Activated CD4-positive, alpha-beta T cell treated with anti-CD3 and anti-CD28 coated beads, Interleukin-2, amount 10 ng/mL, durations not matched to agents 7 days and 5 days (primary cell): ENCODE measurements at regions not wholly inside any gene's neighbourhood (a gene's known extent, or its start where the extent isn't known, plus 50 kb on each side); places are given as distances from the start of the nearest gene placed in this dataset.

ENCODE experiments used
- CTCF ChIA-PET: fragments of 350-600 bp; sonication (Branson Sonifier 250); formaldehyde crosslinking; loops from one replicate; lab custom pipeline; 2021; ENCODE audit warnings: antibody characterized with exemption; lab: Charles Lee
- POLR2A ChIA-PET: fragments of 350-600 bp; sonication (Branson Sonifier 250); formaldehyde crosslinking; loops from one replicate; lab custom pipeline; 2021; ENCODE audit warnings: antibody characterized with exemption; lab: Charles Lee
- DNase-seq: peaks from one replicate; pipeline ENCODE4 v3.0.0-alpha.2; 2020
- H3K27ac Mint-ChIP-seq: one replicate; pipeline ENCODE4 v1.8.0; 2021; ENCODE audit warnings: mild to moderate bottlenecking, moderate library complexity, mixed read lengths
- H3K27me3 Mint-ChIP-seq: one replicate; pipeline ENCODE4 v1.8.0; 2021; ENCODE audit warnings: mixed read lengths
- H3K36me3 Mint-ChIP-seq: one replicate; pipeline ENCODE4 v1.8.0; 2021; ENCODE audit warnings: low read depth, mixed read lengths
- H3K4me1 Mint-ChIP-seq: one replicate; pipeline ENCODE4 v1.8.0; 2021; ENCODE audit warnings: mixed read lengths
- H3K4me3 Mint-ChIP-seq: one replicate; pipeline ENCODE4 v1.8.0; 2021; ENCODE audit warnings: mild to moderate bottlenecking, moderate library complexity, mixed read lengths
- H3K9me3 Mint-ChIP-seq: one replicate; pipeline ENCODE4 v1.8.0; 2021; ENCODE audit warnings: mixed read lengths

DNA sequence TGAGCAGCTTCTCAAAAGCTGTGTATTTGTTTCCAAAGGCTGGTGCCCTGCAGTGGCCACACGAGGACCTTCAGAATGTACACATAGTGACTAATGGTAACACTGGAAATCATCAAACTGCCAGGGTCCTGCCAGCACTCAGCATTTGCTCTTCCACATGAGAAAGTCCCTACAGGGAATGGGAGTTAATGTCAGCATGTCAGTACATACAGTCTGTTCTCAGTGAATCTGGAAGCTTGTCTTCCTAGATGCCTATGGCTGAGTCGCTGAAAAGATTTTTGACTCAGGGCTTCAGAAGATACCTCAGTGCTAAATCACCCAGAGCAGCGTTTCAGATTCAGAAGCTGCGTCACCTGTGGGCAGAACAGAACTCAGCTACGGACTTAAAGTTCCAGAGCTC lies 108.2 kb downstream of the CDC7 start:
- Mint-ChIP-seq H3K36me3 (no peaks in the 10 kb centered on the region), H3K9me3 (peaks cover 3% of the 10 kb centered on the region), H3K4me3 (no peak overlapping the region), H3K27me3 (no peaks in the 10 kb centered on the region), H3K4me1 (peaks cover 3% of the 10 kb centered on the region), H3K27ac (no peak overlapping the region)
- DNase-seq = no peak
- CTCF ChIA-PET = interaction anchor here (1.1 kb wide), 1 partner anchor 14 kb away, joined by 3 read pairs; no protein-coding TSS in a partner anchor
- POLR2A ChIA-PET = no interaction called here

- Mint-ChIP-seq H3K27me3 (no peaks in the 10 kb centered on the region), H3K4me1 (peaks cover 3% of the 10 kb centered on the region), H3K4me3 (no peak overlapping the region), H3K27ac (no peak overlapping the region), H3K36me3 (no peaks in the 10 kb centered on the region), H3K9me3 (peaks cover 3% of the 10 kb centered on the region)
- DNase-seq = no peak
- ChIA-PET POLR2A (no interaction called here), CTCF (interaction anchor here (1.1 kb wide), 1 partner anchor 15 kb away, joined by 3 read pairs; no protein-coding TSS in a partner anchor)
Measured at GRCh38 chr1:91609551-91609950, 108.9 kb downstream of the CDC7 start.

- H3K9me3 Mint-ChIP-seq = peaks cover 3% of the 10 kb centered on the region
Measured at GRCh38 chr1:91610102-91610501, 109.5 kb downstream of the CDC7 start.

GRCh38 chr1:91610789-91611188 lies 110.1 kb downstream of the CDC7 start:
- Mint-ChIP-seq H3K9me3 (peaks cover 3% of the 10 kb centered on the region), H3K27me3 (no peaks in the 10 kb centered on the region), H3K4me1 (peaks cover 3% of the 10 kb centered on the region), H3K27ac (no peak overlapping the region), H3K4me3 (no peak overlapping the region), H3K36me3 (no peaks in the 10 kb centered on the region)
- CTCF ChIA-PET = interaction anchor here (0.5 to 1.1 kb wide), 2 partner anchors 16 to 157 kb away, joined by 3 to 4 read pairs; no protein-coding TSS in a partner anchor
- POLR2A ChIA-PET = no interaction called here
- no peak for DNase-seq

More at GRCh38 chr1:91610102-91610501, 109.5 kb downstream of the CDC7 start:
- ChIA-PET POLR2A (no interaction called here), CTCF (interaction anchor here (0.5 to 1.1 kb wide), 3 partner anchors 15 to 158 kb away, joined by 3 to 4 read pairs (median 3); no protein-coding TSS in a partner anchor)
- H3K27me3 Mint-ChIP-seq = no peaks in the 10 kb centered on the region
- no peak for DNase-seq
- H3K36me3 Mint-ChIP-seq = no peaks in the 10 kb centered on the region
- peaks cover 3% of the 10 kb centered on the region for H3K4me1 Mint-ChIP-seq
- no peak overlapping the region for H3K27ac Mint-ChIP-seq
- H3K4me3 Mint-ChIP-seq = no peak overlapping the region

GRCh38 chr1:91611483-91611917 lies 110.8 kb downstream of the CDC7 start:
- peaks cover 3% of the 10 kb centered on the region for H3K4me1 Mint-ChIP-seq
- no peak for DNase-seq
- H3K27ac Mint-ChIP-seq = no peak overlapping the region
- H3K9me3 Mint-ChIP-seq = peaks cover 3% of the 10 kb centered on the region
- H3K36me3 Mint-ChIP-seq = no peaks in the 10 kb centered on the region
- H3K4me3 Mint-ChIP-seq = no peak overlapping the region
- ChIA-PET POLR2A (no interaction called here), CTCF (interaction anchor here (1.1 kb wide), 1 partner anchor 17 kb away, joined by 3 read pairs; no protein-coding TSS in a partner anchor)
- H3K27me3 Mint-ChIP-seq = no peaks in the 10 kb centered on the region

DNA sequence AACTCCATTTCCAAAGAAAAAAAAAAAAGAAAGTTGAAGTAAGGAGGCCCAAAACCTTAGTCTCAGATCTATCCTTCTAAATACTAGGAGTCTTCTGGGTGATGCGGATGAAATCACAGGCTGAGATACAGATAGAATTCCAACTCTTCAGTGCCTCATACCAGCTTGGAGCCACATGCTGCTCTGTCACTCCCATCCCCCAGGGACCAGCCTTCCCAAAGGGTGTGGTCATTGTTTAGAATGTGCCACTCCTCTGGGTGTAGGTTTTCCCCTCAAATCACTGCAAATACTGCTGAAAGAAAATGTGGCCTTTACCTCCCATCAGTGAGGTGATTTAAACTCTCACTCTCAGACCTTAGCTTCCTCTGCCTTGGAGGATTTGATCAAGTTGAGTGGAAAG lies 112.9 kb downstream of the CDC7 start:
- POLR2A ChIA-PET = no interaction called here
- H3K4me3 Mint-ChIP-seq = no peak overlapping the region
- peaks cover 6% of the 10 kb centered on the region for H3K9me3 Mint-ChIP-seq
- H3K4me1 Mint-ChIP-seq = peaks cover 3% of the 10 kb centered on the region
- CTCF ChIA-PET = no interaction called here
- DNase-seq = no peak
- peaks cover 6% of the 10 kb centered on the region for H3K27me3 Mint-ChIP-seq
- H3K36me3 Mint-ChIP-seq = peaks cover 2% of the 10 kb centered on the region
- H3K27ac Mint-ChIP-seq = no peak overlapping the region

DNA sequence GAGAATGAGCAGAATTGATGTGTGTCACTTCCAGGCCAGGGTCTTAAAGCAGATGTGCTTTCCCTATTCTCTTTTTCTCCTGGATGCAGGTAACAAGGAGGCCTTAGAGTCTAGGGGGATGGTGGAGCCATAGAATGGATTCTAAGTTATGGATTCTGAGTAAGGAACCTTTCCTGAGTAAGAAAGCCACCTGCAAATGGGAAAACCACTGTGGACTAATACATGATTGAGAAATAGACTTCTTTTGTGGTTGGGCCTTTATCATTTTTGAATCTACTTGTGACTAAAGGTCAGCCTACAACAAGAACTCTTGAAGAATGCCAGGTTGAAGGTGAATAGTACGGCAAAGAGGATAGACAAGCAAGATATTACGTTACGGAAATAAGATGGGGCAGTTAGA lies 116.1 kb downstream of the CDC7 start:
- CTCF ChIA-PET = interaction anchor here (1.1 kb wide), 1 partner anchor 12 kb away, joined by 3 read pairs; no protein-coding TSS in a partner anchor
- H3K4me3 Mint-ChIP-seq = no peak overlapping the region
- no peak for DNase-seq

DNA sequence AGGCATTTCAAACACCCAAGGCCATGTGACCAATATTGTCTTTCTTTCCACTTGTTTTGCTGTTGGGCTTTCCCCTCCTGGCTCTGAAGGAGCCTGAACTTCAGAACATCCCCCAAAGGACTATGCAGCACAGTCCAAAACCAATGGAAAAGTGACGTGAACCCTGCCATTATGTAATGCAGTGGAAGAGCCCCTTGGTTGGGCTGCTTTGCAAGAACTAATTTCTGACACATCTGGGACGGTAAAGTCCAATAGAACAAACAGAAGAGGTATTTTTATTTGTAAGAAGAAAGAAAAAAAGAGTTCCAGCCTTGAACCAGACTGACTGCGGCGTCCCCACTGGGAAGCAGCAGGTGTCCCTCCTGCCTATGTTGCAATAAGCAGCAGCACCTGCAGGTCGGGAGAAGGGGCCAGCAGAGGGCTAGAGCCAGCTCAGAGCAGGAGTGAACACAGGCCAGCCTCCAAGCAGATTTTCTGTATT lies 116.7 kb downstream of the CDC7 start:
- no peak for DNase-seq
- H3K27ac Mint-ChIP-seq = no peak overlapping the region

More for the DNA sequence above, 116.1 kb downstream of the CDC7 start:
- Mint-ChIP-seq H3K9me3 (peaks cover 6% of the 10 kb centered on the region), H3K36me3 (peaks cover 2% of the 10 kb centered on the region), H3K4me1 (peaks cover 3% of the 10 kb centered on the region), H3K27me3 (peaks cover 17% of the 10 kb centered on the region), H3K27ac (no peak overlapping the region)
- POLR2A ChIA-PET = no interaction called here

DNA sequence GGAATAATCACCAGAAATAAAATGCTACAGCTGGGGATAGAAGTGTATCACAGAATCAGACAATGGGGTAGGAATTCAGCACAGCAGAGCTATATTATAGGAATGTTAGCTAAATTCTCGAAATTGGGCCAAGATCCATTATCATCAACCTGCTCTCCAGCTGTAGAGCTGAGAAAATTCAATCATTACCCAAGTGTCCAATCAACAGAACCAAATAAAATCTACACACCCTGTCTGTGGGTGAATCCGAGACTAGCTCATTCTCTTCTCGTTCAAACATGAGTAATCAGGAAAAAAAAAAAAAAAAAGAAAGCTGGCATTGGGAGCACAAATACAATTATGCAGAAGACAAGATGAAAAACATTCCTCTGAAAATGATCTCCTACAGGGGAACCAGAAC lies 119.2 kb downstream of the CDC7 start:
- peaks cover 9% of the 10 kb centered on the region for H3K9me3 Mint-ChIP-seq
- H3K4me3 Mint-ChIP-seq = no peak overlapping the region
- no peaks in the 10 kb centered on the region for H3K4me1 Mint-ChIP-seq
- no peak overlapping the region for H3K27ac Mint-ChIP-seq
- no peak for DNase-seq
- peaks cover 17% of the 10 kb centered on the region for H3K27me3 Mint-ChIP-seq
- ChIA-PET CTCF (interaction anchor here (0.8 to 1.6 kb wide), 3 partner anchors 15 to 48 kb away, joined by 3 read pairs; no protein-coding TSS in a partner anchor), POLR2A (no interaction called here)
- peaks cover 2% of the 10 kb centered on the region for H3K36me3 Mint-ChIP-seq

More for the DNA sequence above, 116.7 kb downstream of the CDC7 start:
- Mint-ChIP-seq H3K36me3 (peaks cover 2% of the 10 kb centered on the region), H3K4me1 (peaks cover 3% of the 10 kb centered on the region), H3K9me3 (peaks cover 9% of the 10 kb centered on the region), H3K4me3 (no peak overlapping the region), H3K27me3 (peaks cover 17% of the 10 kb centered on the region)
- CTCF ChIA-PET = interaction anchor here (1.3 kb wide), 1 partner anchor 17 kb away, joined by 3 read pairs; no protein-coding TSS in a partner anchor
- POLR2A ChIA-PET = no interaction called here

- no peak for DNase-seq
- Mint-ChIP-seq H3K4me1 (no peaks in the 10 kb centered on the region), H3K36me3 (peaks cover 2% of the 10 kb centered on the region), H3K4me3 (no peak overlapping the region), H3K9me3 (peaks cover 9% of the 10 kb centered on the region), H3K27ac (no peak overlapping the region), H3K27me3 (peaks cover 17% of the 10 kb centered on the region)
- POLR2A ChIA-PET = no interaction called here
- CTCF ChIA-PET = interaction anchor here (1.2 kb wide), 1 partner anchor 26 kb away, joined by 3 read pairs; no protein-coding TSS in a partner anchor
Measured at GRCh38 chr1:91621360-91621759, 120.7 kb downstream of the CDC7 start.

DNA sequence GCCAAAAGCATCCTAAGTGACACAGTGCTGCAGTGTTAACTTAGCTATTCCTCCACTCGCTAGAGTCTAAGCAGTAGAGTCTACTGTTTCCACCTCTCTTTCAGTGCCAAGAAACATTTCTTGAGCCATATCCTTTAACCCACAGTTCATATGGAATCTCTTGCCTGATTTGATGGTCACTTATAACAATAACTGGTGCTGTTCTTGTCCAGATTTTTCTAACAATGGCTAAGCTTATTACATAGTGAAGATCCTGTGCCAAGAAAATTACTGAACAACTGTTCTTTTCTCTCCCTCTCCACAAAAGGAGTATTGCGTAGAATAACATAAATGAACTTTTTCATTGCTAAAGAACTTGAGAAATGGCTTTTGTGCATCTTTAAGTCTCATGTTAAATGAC lies 121.3 kb downstream of the CDC7 start:
- ChIA-PET POLR2A (no interaction called here), CTCF (interaction anchor here (1.2 kb wide), 1 partner anchor 26 kb away, joined by 3 read pairs; no protein-coding TSS in a partner anchor)
- H3K27me3 Mint-ChIP-seq = peaks cover 17% of the 10 kb centered on the region
- no peak overlapping the region for H3K4me3 Mint-ChIP-seq
- no peaks in the 10 kb centered on the region for H3K4me1 Mint-ChIP-seq
- DNase-seq = no peak
- peaks cover 6% of the 10 kb centered on the region for H3K9me3 Mint-ChIP-seq
- H3K36me3 Mint-ChIP-seq = no peaks in the 10 kb centered on the region
- H3K27ac Mint-ChIP-seq = no peak overlapping the region

- Mint-ChIP-seq H3K4me1 (no peaks in the 10 kb centered on the region), H3K36me3 (no peaks in the 10 kb centered on the region), H3K9me3 (peaks cover 2% of the 10 kb centered on the region), H3K27ac (no peak overlapping the region), H3K4me3 (no peak overlapping the region), H3K27me3 (peaks cover 13% of the 10 kb centered on the region)
- ChIA-PET CTCF (no interaction called here), POLR2A (no interaction called here)
- no peak for DNase-seq
Measured at GRCh38 chr1:91622616-91623015, 122.0 kb downstream of the CDC7 start.

GRCh38 chr1:91623020-91623419 lies 122.4 kb downstream of the CDC7 start:
- peaks cover 13% of the 10 kb centered on the region for H3K27me3 Mint-ChIP-seq
- POLR2A ChIA-PET = no interaction called here
- H3K4me1 Mint-ChIP-seq = no peaks in the 10 kb centered on the region

More at GRCh38 chr1:91623020-91623419, 122.4 kb downstream of the CDC7 start:
- DNase-seq = no peak
- CTCF ChIA-PET = no interaction called here
- no peaks in the 10 kb centered on the region for H3K36me3 Mint-ChIP-seq
- H3K4me3 Mint-ChIP-seq = no peak overlapping the region
- no peak overlapping the region for H3K27ac Mint-ChIP-seq
- H3K9me3 Mint-ChIP-seq = peaks cover 2% of the 10 kb centered on the region
